HG03025 (cell line): ENCODE measurements at regions not wholly inside any gene's neighbourhood (a gene's known extent, or its start where the extent isn't known, plus 50 kb on each side); places are given as distances from the start of the nearest gene placed in this dataset.

Experiments
- ATAC-seq: cut with Tn5 transposase; IDR thresholded peaks from one replicate; pipeline ENCODE4 v1.9.1; 2021; ENCODE audit warnings: mild to moderate bottlenecking, moderate library complexity; ENCODE audit not compliant: unreplicated experiment, low FRiP score

- no peak for ATAC-seq
Observed at GRCh38 chr2:8285081-8285480, 396.8 kb upstream of the ID2 start.

- no peak for ATAC-seq
Observed at GRCh38 chr2:8285898-8286297, 396.0 kb upstream of the ID2 start.

- ATAC-seq, result no peak
Observed at GRCh38 chr2:8288206-8288605, 393.6 kb upstream of the ID2 start.

GRCh38 chr2:8289111-8289510 is 392.7 kb upstream of the ID2 start:
- no peak for ATAC-seq

- ATAC-seq, result no peak
Observed at GRCh38 chr2:8290771-8291352, 391.0 kb upstream of the ID2 start.

GRCh38 chr2:8296306-8296705 is 385.6 kb upstream of the ID2 start:
- no peak for ATAC-seq

GRCh38 chr2:8297376-8298231 is 384.3 kb upstream of the ID2 start:
- ATAC-seq, result no peak

GRCh38 chr2:8298783-8299182 is 383.1 kb upstream of the ID2 start:
- peak; percentile 42 for ATAC-seq

GRCh38 chr2:8300216-8300615 is 381.6 kb upstream of the ID2 start:
- ATAC-seq, result no peak

- ATAC-seq, result no peak
Observed at GRCh38 chr2:8300905-8301304, 381.0 kb upstream of the ID2 start.

- peak; percentile 69 for ATAC-seq
Observed at GRCh38 chr2:8303322-8303832, 378.5 kb upstream of the ID2 start.

- ATAC-seq, result no peak
Observed at GRCh38 chr2:8304821-8305766, 376.8 kb upstream of the ID2 start.

GRCh38 chr2:8306530-8307351 is 375.1 kb upstream of the ID2 start:
- no peak for ATAC-seq

GRCh38 chr2:8307606-8308180 is 374.2 kb upstream of the ID2 start:
- no peak for ATAC-seq

GRCh38 chr2:8309131-8309530 is 372.7 kb upstream of the ID2 start:
- no peak for ATAC-seq

- ATAC-seq, result no peak
Observed at GRCh38 chr2:8310557-8311455, 371.1 kb upstream of the ID2 start.

GRCh38 chr2:8312221-8312620 is 369.6 kb upstream of the ID2 start:
- ATAC-seq, result no peak
